ENCODE measurements at regions not wholly inside any gene's neighbourhood (a gene's known extent, or its start where the extent isn't known, plus 50 kb on each side); places are given as distances from the start of the nearest gene placed in this dataset.

- TF ChIP-seq CTCF (IDR thresholded peaks at IDR 0.05) (no peak), POLR2A (IDR thresholded peaks at IDR 0.05) (no peak), POLR2AphosphoS5 (IDR thresholded peaks at IDR 0.05; ENCODE audit: insufficient read depth in 1 of 2, low read depth in 1 of 2) (no peak)
Observed at GRCh38 chr9:87249029-87249428, 248.6 kb upstream of the DAPK1 start.

Measured in vagina (tissue), 2 donors.